ENCODE measurements at regions not wholly inside any gene's neighbourhood (a gene's known extent, or its start where the extent isn't known, plus 50 kb on each side); places are given as distances from the start of the nearest gene placed in this dataset.
A peak's percentile ranks its signal among the peaks of the same experiment; 100 is the strongest.

DNA sequence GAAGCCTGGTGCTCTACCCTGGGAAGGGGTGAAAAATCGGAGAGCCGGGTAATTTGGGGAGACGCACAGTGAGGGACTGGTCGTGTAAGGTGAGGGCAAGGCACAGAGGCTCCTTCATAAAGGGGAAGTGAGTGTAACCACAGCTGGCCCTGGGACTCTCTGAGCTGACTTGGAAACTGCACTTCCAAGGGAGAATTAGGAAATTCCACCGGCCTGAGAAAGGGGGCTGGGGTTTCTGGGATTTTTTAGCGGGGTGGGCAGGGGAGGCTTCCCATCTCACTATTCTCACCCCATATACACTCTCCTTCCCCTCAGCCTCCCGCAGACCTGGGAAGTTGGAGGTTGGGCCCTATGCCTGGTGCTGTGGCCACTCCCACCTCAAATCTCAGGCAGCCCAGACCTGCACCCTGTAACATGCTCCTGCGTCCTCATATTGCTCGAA lies 88.3 kb upstream of the IPO9 start:
- peak; percentile 19 to 27 for ATAC-seq
- Histone ChIP-seq H3K4me1 (ENCODE audit: control insufficient read depth, insufficient read depth, low read length) (peaks cover 24% of the 10 kb centered on the region), H3K27me3 (ENCODE audit: control insufficient read depth, insufficient read depth) (no peaks in the 10 kb centered on the region), H3K27ac (ENCODE audit: low read length) (no peak overlapping the region), H3K9me3 (ENCODE audit: control insufficient read depth, low read length) (no peaks in the 10 kb centered on the region), H3K4me3 (ENCODE audit: low read length) (peak overlapping the region; percentile 75)
- intact Hi-C loops (cut with DNase I), result no loop called here
- DNase-seq, result no peak
- WGBS, result 38% methylated on average over 9 of the region's 9 CpGs

- Histone ChIP-seq H3K27me3 (ENCODE audit: control insufficient read depth, insufficient read depth) (no peaks in the 10 kb centered on the region), H3K4me1 (ENCODE audit: control insufficient read depth, insufficient read depth, low read length) (peaks cover 18% of the 10 kb centered on the region), H3K4me3 (ENCODE audit: low read length) (no peak overlapping the region), H3K27ac (ENCODE audit: low read length) (peak overlapping the region; percentile 1), H3K9me3 (ENCODE audit: control insufficient read depth, low read length) (no peaks in the 10 kb centered on the region)
- ATAC-seq, result no peak
- no peak for DNase-seq
- intact Hi-C loops (cut with DNase I), result no loop called here
- 88% methylated on average over 3 of the region's 3 CpGs for WGBS
Observed at GRCh38 chr1:201741763-201742342, 87.1 kb upstream of the IPO9 start.

DNA sequence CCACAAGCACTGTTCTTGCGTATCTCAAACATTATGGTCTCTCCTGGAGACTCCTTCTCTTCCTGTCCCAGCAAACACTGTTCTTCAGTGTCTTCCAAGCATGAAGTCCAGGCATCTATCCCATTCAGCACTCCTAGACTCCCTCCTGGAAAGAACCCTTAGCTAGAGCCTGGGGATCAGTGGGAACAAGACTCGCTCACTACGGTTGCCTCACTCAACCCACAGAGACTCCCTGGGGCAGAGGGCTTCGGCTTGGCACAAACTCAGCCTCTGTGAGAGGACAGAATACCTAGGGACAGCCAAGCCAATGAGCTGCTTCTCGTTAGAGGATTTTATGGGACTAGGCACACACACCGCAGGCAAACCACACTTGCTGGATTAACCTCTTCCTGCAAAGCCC lies 86.5 kb upstream of the IPO9 start:
- H3K27me3 ChIP-seq (ENCODE audit: control insufficient read depth, insufficient read depth), result no peaks in the 10 kb centered on the region
- 54% methylated on average over 6 of the region's 6 CpGs for WGBS
- peak overlapping the region; percentile 1 for H3K27ac ChIP-seq (ENCODE audit: low read length)
- ATAC-seq, result no peak
- H3K4me1 ChIP-seq (ENCODE audit: control insufficient read depth, insufficient read depth, low read length), result peaks cover 12% of the 10 kb centered on the region
- H3K9me3 ChIP-seq (ENCODE audit: control insufficient read depth, low read length), result no peaks in the 10 kb centered on the region
- peak in 2 of 3 donors; percentile 31 to 63 for DNase-seq
- no peak overlapping the region for H3K4me3 ChIP-seq (ENCODE audit: low read length)
- intact Hi-C loops (cut with DNase I), result no loop called here

DNA sequence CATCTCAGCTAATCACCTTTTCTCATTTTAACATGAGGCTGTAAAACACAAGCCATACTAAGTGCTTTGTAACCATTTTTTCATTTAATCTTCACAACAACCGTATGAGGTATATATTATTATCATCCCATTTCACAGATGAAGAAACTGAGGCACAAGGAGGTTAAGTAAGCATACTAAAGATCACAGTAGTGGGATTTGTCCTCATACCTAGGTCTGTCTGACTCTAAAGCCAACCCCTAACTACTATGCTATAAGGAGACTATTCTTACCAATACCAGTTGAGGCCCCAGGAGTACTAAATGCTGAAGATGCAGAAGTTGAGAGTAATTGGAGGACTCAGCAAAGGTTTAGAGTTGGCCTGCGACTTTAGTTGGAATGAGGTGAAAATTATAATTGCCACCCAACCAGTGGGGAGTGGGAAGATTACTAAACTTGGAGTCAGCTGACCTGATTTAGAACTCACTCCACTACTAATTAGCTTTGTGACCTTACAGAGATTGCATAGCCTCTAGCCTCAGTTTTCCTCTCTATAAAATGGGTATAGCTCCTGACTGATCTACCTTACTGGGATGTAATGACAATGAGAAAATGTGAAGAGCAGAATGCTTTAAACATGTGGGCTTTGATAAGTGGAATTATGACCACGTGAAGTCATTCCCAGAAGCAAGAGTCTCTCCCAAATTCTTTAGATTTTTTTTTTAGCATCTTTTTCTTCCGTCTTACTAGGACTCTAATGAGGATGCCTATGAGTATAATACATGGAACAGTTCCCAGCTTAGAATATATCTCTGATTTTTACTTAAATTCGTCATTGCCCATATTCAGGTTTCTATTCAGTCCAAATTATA lies 85.8 kb upstream of the IPO9 start:
- H3K9me3 ChIP-seq (ENCODE audit: control insufficient read depth, low read length), result no peaks in the 10 kb centered on the region
- WGBS, result 84% methylated on average over 5 of the region's 5 CpGs
- H3K4me1 ChIP-seq (ENCODE audit: control insufficient read depth, insufficient read depth, low read length), result peaks cover 6% of the 10 kb centered on the region
- H3K4me3 ChIP-seq (ENCODE audit: low read length), result no peak overlapping the region
- DNase-seq (no peak), ATAC-seq (no peak)
- intact Hi-C loops (cut with DNase I), result no loop called here
- no peaks in the 10 kb centered on the region for H3K27me3 ChIP-seq (ENCODE audit: control insufficient read depth, insufficient read depth)
- no peak overlapping the region for H3K27ac ChIP-seq (ENCODE audit: low read length)

- DNase-seq (no peak), ATAC-seq (no peak)
- Histone ChIP-seq H3K4me1 (ENCODE audit: control insufficient read depth, insufficient read depth, low read length) (peaks cover 3% of the 10 kb centered on the region), H3K9me3 (ENCODE audit: control insufficient read depth, low read length) (no peaks in the 10 kb centered on the region), H3K4me3 (ENCODE audit: low read length) (no peak overlapping the region), H3K27me3 (ENCODE audit: control insufficient read depth, insufficient read depth) (no peaks in the 10 kb centered on the region), H3K27ac (ENCODE audit: low read length) (no peak overlapping the region)
- intact Hi-C loops (cut with DNase I), result no loop called here
- 69% methylated on average over 3 of the region's 3 CpGs for WGBS
Observed at GRCh38 chr1:201745023-201745422, 83.9 kb upstream of the IPO9 start.

- intact Hi-C loops (cut with DNase I), result no loop called here
- Histone ChIP-seq H3K27me3 (ENCODE audit: control insufficient read depth, insufficient read depth) (no peaks in the 10 kb centered on the region), H3K27ac (ENCODE audit: low read length) (no peak overlapping the region), H3K9me3 (ENCODE audit: control insufficient read depth, low read length) (no peaks in the 10 kb centered on the region), H3K4me1 (ENCODE audit: control insufficient read depth, insufficient read depth, low read length) (peaks cover 3% of the 10 kb centered on the region), H3K4me3 (ENCODE audit: low read length) (no peak overlapping the region)
- ATAC-seq (no peak), DNase-seq (no peak)
Observed at GRCh38 chr1:201746156-201746555, 82.8 kb upstream of the IPO9 start.

- H3K27me3 ChIP-seq (ENCODE audit: control insufficient read depth, insufficient read depth), result no peaks in the 10 kb centered on the region
- 82% methylated on average over 5 of the region's 5 CpGs for WGBS
- peaks cover 3% of the 10 kb centered on the region for H3K4me1 ChIP-seq (ENCODE audit: control insufficient read depth, insufficient read depth, low read length)
- no peak overlapping the region for H3K4me3 ChIP-seq (ENCODE audit: low read length)
- H3K27ac ChIP-seq (ENCODE audit: low read length), result no peak overlapping the region
- intact Hi-C loops (cut with DNase I), result no loop called here
- DNase-seq (no peak), ATAC-seq (no peak)
- no peaks in the 10 kb centered on the region for H3K9me3 ChIP-seq (ENCODE audit: control insufficient read depth, low read length)
Observed at GRCh38 chr1:201747261-201747660, 81.7 kb upstream of the IPO9 start.

DNA sequence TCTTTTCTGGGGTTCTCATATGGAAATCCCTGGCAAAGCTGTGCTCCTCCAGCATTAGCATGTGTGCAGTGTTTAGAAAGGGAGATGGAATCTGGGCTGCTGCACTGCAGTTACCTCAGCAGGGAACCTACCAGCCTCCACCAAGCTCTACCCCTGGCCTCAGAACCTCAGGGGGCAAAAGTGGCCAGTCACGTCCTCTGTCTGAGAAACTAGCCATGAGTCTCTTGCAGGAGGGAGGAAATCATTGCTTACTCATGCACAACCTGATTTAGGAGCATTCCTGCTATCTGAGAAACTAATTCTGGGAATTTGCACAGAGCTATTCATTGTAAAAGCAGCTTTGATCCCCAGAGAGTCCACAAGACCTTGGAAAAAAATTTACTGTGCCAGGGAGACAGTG lies 80.6 kb upstream of the IPO9 start:
- DNase-seq, result no peak
- no peak overlapping the region for H3K4me3 ChIP-seq (ENCODE audit: low read length)
- 63% methylated on average over 1 of the region's 1 CpG for WGBS
- no peak for ATAC-seq
- no peaks in the 10 kb centered on the region for H3K27me3 ChIP-seq (ENCODE audit: control insufficient read depth, insufficient read depth)
- H3K4me1 ChIP-seq (ENCODE audit: control insufficient read depth, insufficient read depth, low read length), result no peaks in the 10 kb centered on the region
- intact Hi-C loops (cut with DNase I), result no loop called here
- no peak overlapping the region for H3K27ac ChIP-seq (ENCODE audit: low read length)
- H3K9me3 ChIP-seq (ENCODE audit: control insufficient read depth, low read length), result no peaks in the 10 kb centered on the region

GRCh38 chr1:201749059-201749690 lies 79.8 kb upstream of the IPO9 start:
- H3K4me1 ChIP-seq (ENCODE audit: control insufficient read depth, insufficient read depth, low read length), result peaks cover 5% of the 10 kb centered on the region
- WGBS, result 85% methylated on average over 6 of the region's 6 CpGs
- H3K27ac ChIP-seq (ENCODE audit: low read length), result no peak overlapping the region
- H3K4me3 ChIP-seq (ENCODE audit: low read length), result no peak overlapping the region
- H3K27me3 ChIP-seq (ENCODE audit: control insufficient read depth, insufficient read depth), result no peaks in the 10 kb centered on the region
- ATAC-seq, result no peak
- DNase-seq, result no peak
- intact Hi-C loops (cut with DNase I), result no loop called here
- no peaks in the 10 kb centered on the region for H3K9me3 ChIP-seq (ENCODE audit: control insufficient read depth, low read length)

- Histone ChIP-seq H3K27ac (ENCODE audit: low read length) (no peak overlapping the region), H3K4me3 (ENCODE audit: low read length) (no peak overlapping the region), H3K4me1 (ENCODE audit: control insufficient read depth, insufficient read depth, low read length) (peaks cover 8% of the 10 kb centered on the region), H3K27me3 (ENCODE audit: control insufficient read depth, insufficient read depth) (no peaks in the 10 kb centered on the region), H3K9me3 (ENCODE audit: control insufficient read depth, low read length) (no peaks in the 10 kb centered on the region)
- intact Hi-C loops (cut with DNase I), result no loop called here
- 54% methylated on average over 3 of the region's 3 CpGs for WGBS
- ATAC-seq (no peak), DNase-seq (no peak)
Observed at GRCh38 chr1:201750120-201750519, 78.8 kb upstream of the IPO9 start.

DNA sequence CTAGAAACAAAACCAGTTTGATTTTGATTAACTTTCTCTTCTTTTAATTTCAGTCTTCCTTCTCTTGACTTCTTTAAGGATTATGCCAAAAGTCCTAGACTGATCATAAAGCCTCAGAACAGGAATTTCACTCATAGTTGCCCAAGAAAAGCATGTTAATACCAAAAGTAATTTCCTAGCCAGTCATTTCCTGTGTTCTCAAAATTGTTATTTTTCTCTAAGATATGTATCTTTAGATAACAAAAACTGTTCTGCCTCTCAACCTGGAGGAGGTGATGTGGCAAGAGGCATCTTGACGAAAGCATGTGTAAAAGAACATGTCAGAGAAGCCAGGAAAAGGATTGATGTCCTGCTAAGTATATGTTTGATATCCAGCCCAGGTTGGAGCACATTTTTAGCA lies 78.0 kb upstream of the IPO9 start:
- peaks cover 9% of the 10 kb centered on the region for H3K4me1 ChIP-seq (ENCODE audit: control insufficient read depth, insufficient read depth, low read length)
- H3K27ac ChIP-seq (ENCODE audit: low read length), result no peak overlapping the region
- DNase-seq, result no peak
- no peaks in the 10 kb centered on the region for H3K9me3 ChIP-seq (ENCODE audit: control insufficient read depth, low read length)
- no peaks in the 10 kb centered on the region for H3K27me3 ChIP-seq (ENCODE audit: control insufficient read depth, insufficient read depth)
- 67% methylated on average over 1 of the region's 1 CpG for WGBS
- H3K4me3 ChIP-seq (ENCODE audit: low read length), result no peak overlapping the region
- intact Hi-C loops (cut with DNase I), result no loop called here
- no peak for ATAC-seq
